Tibial artery (tissue), 4 donors: ENCODE measurements at regions not wholly inside any gene's neighbourhood (a gene's known extent, or its start where the extent isn't known, plus 50 kb on each side); places are given as distances from the start of the nearest gene placed in this dataset.
"Not testable (repeated sequence)": the region's sequence is repeated elsewhere in the genome, so short reads cannot be mapped to it uniquely, and the experiment has no call there.

Experiments used
- DNase-seq, 2 donors: peaks; one replicate each; pipeline ENCODE4 v3.0.0-alpha.2; 2019
- H3K27ac ChIP-seq, 2 donors: fragments of 200-600 bp; sonication (generic) in 1 of 2; 1 replicate in 1 of 2; 2 replicates in 1 of 2; pipeline ENCODE4 v1.5.1; 2018 to 2019; ENCODE audit warnings: mild to moderate bottlenecking in 1 of 2
- H3K27me3 ChIP-seq, 2 donors: fragments of 200-600 bp; sonication (generic) in 1 of 2; one replicate each; pipeline versions ENCODE4 v1.5.1 to v1.6.0; 2016 to 2019
- H3K36me3 ChIP-seq, 3 donors: fragments of 200-600 bp; sonication (generic) in 2 of 3; one replicate each; pipeline ENCODE4 v1.5.1; 2016 to 2019; ENCODE audit warnings: mild to moderate bottlenecking in 2 of 3
- H3K4me1 ChIP-seq, 4 donors: fragments of 200-600 bp; sonication (generic) in 2 of 4; 1 replicate in 3 of 4; 2 replicates in 1 of 4; pipeline ENCODE4 v1.5.1; 2016 to 2019
- H3K4me3 ChIP-seq, 2 donors: fragments of 200-600 bp; sonication (generic) in 1 of 2; 1 replicate in 1 of 2; 2 replicates in 1 of 2; pipeline ENCODE4 v1.5.1; 2018 to 2019; ENCODE audit warnings: mild to moderate bottlenecking in 2 of 2
- H3K9me3 ChIP-seq, 3 donors: fragments of 200-600 bp; sonication (generic) in 1 of 3; one replicate each; pipeline ENCODE4 v1.5.1; 2016 to 2019
- CTCF ChIP-seq, 2 experiments: fragments of 200-600 bp in 1 of 2; fragments of 450-650 bp in 1 of 2; IDR thresholded peaks; one replicate each; pipeline ENCODE4 v1.5.1; 2017 to 2019; ENCODE audit warnings: antibody characterized with exemption in 2 of 2, mild to moderate bottlenecking in 1 of 2, moderate library complexity in 1 of 2
- intact Hi-C: fragments of 100-400 bp; cut with DNase I; formaldehyde crosslinking; loops from one replicate; pipeline ENCODE4 v1.15.0; 2023; ENCODE audit warnings: low total_unique reads

GRCh38 chr6:130629640-130630039 lies 197.6 kb upstream of the SMLR1 start:
- no peak for TF ChIP-seq CTCF (IDR thresholded peaks at IDR 0.05)
- H3K9me3 ChIP-seq = no peaks in the 10 kb centered on the region
- H3K36me3 ChIP-seq = no peaks in the 10 kb centered on the region
- no peak overlapping the region for H3K27ac ChIP-seq
- DNase-seq = no peak
- intact Hi-C loops = no loop called here
- H3K4me3 ChIP-seq = no peak overlapping the region
- peaks cover 0 to 4% (median 0%) of the 10 kb centered on the region in 4 donors for H3K4me1 ChIP-seq
- no peaks in the 10 kb centered on the region for H3K27me3 ChIP-seq

- H3K4me1 ChIP-seq = peaks cover 0 to 4% (median 0%) of the 10 kb centered on the region in 4 donors
- no peaks in the 10 kb centered on the region for H3K36me3 ChIP-seq
- DNase-seq = no peak
- intact Hi-C loops = no loop called here
- TF ChIP-seq CTCF (IDR thresholded peaks at IDR 0.05) = no peak
- H3K27me3 ChIP-seq = no peaks in the 10 kb centered on the region
- H3K9me3 ChIP-seq = no peaks in the 10 kb centered on the region
- no peak overlapping the region for H3K27ac ChIP-seq
- H3K4me3 ChIP-seq = no peak overlapping the region
Observed at GRCh38 chr6:130632277-130632676, 194.9 kb upstream of the SMLR1 start.

GRCh38 chr6:130632897-130633296 lies 194.3 kb upstream of the SMLR1 start:
- TF ChIP-seq CTCF (IDR thresholded peaks at IDR 0.05) = no peak
- intact Hi-C loops = no loop called here
- no peak overlapping the region for H3K4me3 ChIP-seq
- no peaks in the 10 kb centered on the region for H3K27me3 ChIP-seq
- H3K9me3 ChIP-seq = no peaks in the 10 kb centered on the region
- H3K27ac ChIP-seq = no peak overlapping the region
- H3K4me1 ChIP-seq = peaks cover 0 to 4% (median 0%) of the 10 kb centered on the region in 4 donors
- DNase-seq = no peak
- no peaks in the 10 kb centered on the region for H3K36me3 ChIP-seq

GRCh38 chr6:130643361-130643760 lies 183.8 kb upstream of the SMLR1 start:
- intact Hi-C loops = no loop called here
- TF ChIP-seq CTCF (IDR thresholded peaks at IDR 0.05) = no peak
- Histone ChIP-seq H3K27me3 (no peaks in the 10 kb centered on the region), H3K27ac (no peak overlapping the region), H3K4me1 (peaks cover 0 to 9% (median 0%) of the 10 kb centered on the region in 4 donors), H3K4me3 (no peak overlapping the region), H3K9me3 (peaks cover 0 to 16% (median 0%) of the 10 kb centered on the region in 3 donors), H3K36me3 (no peaks in the 10 kb centered on the region)
- no peak for DNase-seq

- TF ChIP-seq CTCF (IDR thresholded peaks at IDR 0.05) = no peak
- DNase-seq = no peak
- Histone ChIP-seq H3K27ac (no peak overlapping the region), H3K27me3 (no peaks in the 10 kb centered on the region), H3K36me3 (no peaks in the 10 kb centered on the region), H3K4me1 (peaks cover 0 to 9% (median 0%) of the 10 kb centered on the region in 4 donors), H3K4me3 (no peak overlapping the region), H3K9me3 (peaks cover 0 to 9% (median 0%) of the 10 kb centered on the region in 3 donors)
- intact Hi-C loops = no loop called here
Observed at GRCh38 chr6:130644175-130644574, 183.0 kb upstream of the SMLR1 start.

- intact Hi-C loops, H3K4me3 ChIP-seq, H3K4me1 ChIP-seq, DNase-seq, H3K36me3 ChIP-seq, H3K9me3 ChIP-seq, H3K27me3 ChIP-seq, H3K27ac ChIP-seq: not testable (repeated sequence)
Observed at GRCh38 chr6:130644769-130645168, 182.4 kb upstream of the SMLR1 start.
